H9 (cell line): ENCODE measurements at regions not wholly inside any gene's neighbourhood (a gene's known extent, or its start where the extent isn't known, plus 50 kb on each side); places are given as distances from the start of the nearest gene placed in this dataset.

Experiments used
- DNase-seq: peaks from one replicate; pipeline ENCODE4 v3.0.0-alpha.2; 2017
- H2AFZ ChIP-seq: one replicate; pipeline ENCODE4 v1.6.1; 2013; ENCODE audit warnings: mild to moderate bottlenecking, low read length, control low read depth, moderate library complexity
- H2AK5ac ChIP-seq: 2 replicates; pipeline ENCODE4 v1.6.1; 2013; ENCODE audit warnings: low read length, control low read depth, mixed read lengths; ENCODE audit not compliant: insufficient read length
- H2BK120ac ChIP-seq: one replicate; pipeline ENCODE4 v1.6.1; 2013; ENCODE audit warnings: low read depth, mild to moderate bottlenecking, low read length, control low read depth, inconsistent platforms; ENCODE audit not compliant: poor library complexity, severe bottlenecking
- H2BK12ac ChIP-seq: 2 replicates; pipeline ENCODE4 v1.6.1; 2013; ENCODE audit warnings: low read length, control low read depth, mixed read lengths, low read depth; ENCODE audit not compliant: insufficient read length
- H2BK15ac ChIP-seq: 2 replicates; pipeline ENCODE4 v1.6.1; 2013; ENCODE audit warnings: low read depth, low read length, control low read depth
- H2BK20ac ChIP-seq: one replicate; pipeline ENCODE4 v1.6.1; 2013; ENCODE audit warnings: low read depth, mild to moderate bottlenecking, low read length, control low read depth, inconsistent platforms; ENCODE audit not compliant: poor library complexity, severe bottlenecking
- H2BK5ac ChIP-seq: 2 replicates; pipeline ENCODE4 v1.6.1; 2013; ENCODE audit warnings: low read length, control low read depth, mixed read lengths; ENCODE audit not compliant: insufficient read length
- H3K14ac ChIP-seq: 2 replicates; pipeline ENCODE4 v1.6.1; 2013; ENCODE audit warnings: low read length, control low read depth; ENCODE audit not compliant: insufficient read depth
- H3K18ac ChIP-seq: 2 replicates; pipeline ENCODE4 v1.6.1; 2013; ENCODE audit warnings: low read depth, mild to moderate bottlenecking, mixed read lengths, low read length, control low read depth; ENCODE audit not compliant: insufficient read length
- H3K23ac ChIP-seq: 2 replicates; pipeline ENCODE4 v1.6.1; 2013; ENCODE audit warnings: low read length, control low read depth, mixed read lengths, low read depth; ENCODE audit not compliant: insufficient read length
- H3K23me2 ChIP-seq: 2 replicates; pipeline ENCODE4 v1.6.1; 2013; ENCODE audit warnings: low read depth, mild to moderate bottlenecking, mixed read lengths, low read length, control low read depth; ENCODE audit not compliant: insufficient read length, poor library complexity, severe bottlenecking
- H3K27ac ChIP-seq: 2 replicates; pipeline ENCODE4 v1.5.1; 2013; ENCODE audit warnings: low read length, control low read depth, mixed read lengths, low read depth; ENCODE audit not compliant: insufficient read length
- H3K27me3 ChIP-seq: 2 replicates; pipeline ENCODE4 v1.6.1; 2013; ENCODE audit warnings: low read length, control low read depth, inconsistent platforms; ENCODE audit not compliant: insufficient read depth
- H3K4ac ChIP-seq: 2 replicates; pipeline ENCODE4 v1.6.1; 2013; ENCODE audit warnings: low read depth, mild to moderate bottlenecking, control low read depth, inconsistent platforms, low read length, moderate library complexity
- H3K4me1 ChIP-seq: 2 replicates; pipeline ENCODE4 v1.6.1; 2013; ENCODE audit warnings: low read length, control low read depth, inconsistent platforms; ENCODE audit not compliant: insufficient read depth
- H3K4me2 ChIP-seq: 2 replicates; pipeline ENCODE4 v1.6.1; 2013; ENCODE audit warnings: low read length, control low read depth, mixed read lengths; ENCODE audit not compliant: insufficient read length, insufficient read depth
- H3K56ac ChIP-seq: 2 replicates; pipeline ENCODE4 v1.6.1; 2013; ENCODE audit warnings: low read depth, mild to moderate bottlenecking, mixed read lengths, low read length, control low read depth; ENCODE audit not compliant: insufficient read length
- H3K79me1 ChIP-seq: 2 replicates; pipeline ENCODE4 v1.6.1; 2013; ENCODE audit warnings: low read depth, mild to moderate bottlenecking, moderate library complexity, low read length, control low read depth, inconsistent platforms; ENCODE audit not compliant: insufficient read depth, poor library complexity, severe bottlenecking
- H3K79me2 ChIP-seq: 2 replicates; pipeline ENCODE4 v1.6.1; 2013; ENCODE audit warnings: low read length, control low read depth, inconsistent platforms; ENCODE audit not compliant: insufficient read depth
- H3K9ac ChIP-seq: 2 replicates; pipeline ENCODE4 v1.6.1; 2013; ENCODE audit warnings: low read length, control low read depth, mixed read lengths; ENCODE audit not compliant: insufficient read length; ENCODE audit errors: extremely low read depth
- H3K9me3 ChIP-seq: one replicate; pipeline ENCODE4 v1.6.1; 2013; ENCODE audit warnings: low read depth, low read length, inconsistent platforms; ENCODE audit not compliant: control insufficient read depth
- H3T11ph ChIP-seq: one replicate; pipeline ENCODE4 v1.6.1; 2013; ENCODE audit warnings: mild to moderate bottlenecking, low read length, control low read depth, inconsistent platforms
- H4K20me1 ChIP-seq: one replicate; pipeline ENCODE4 v1.6.1; 2013; ENCODE audit not compliant: control insufficient read depth, insufficient read length, insufficient read depth
- H4K5ac ChIP-seq: 2 replicates; pipeline ENCODE4 v1.6.1; 2013; ENCODE audit warnings: low read depth, mild to moderate bottlenecking, mixed read lengths, low read length, control low read depth; ENCODE audit not compliant: insufficient read length
- H4K8ac ChIP-seq: replicated peaks from 2 replicates; pipeline ENCODE4 v1.6.1; 2013; ENCODE audit warnings: low read length, control low read depth, mixed read lengths, low read depth; ENCODE audit not compliant: insufficient read length
- H4K91ac ChIP-seq: 2 replicates; pipeline ENCODE4 v1.6.1; 2013; ENCODE audit warnings: low read depth, mild to moderate bottlenecking, moderate library complexity, mixed read lengths, low read length, control low read depth; ENCODE audit not compliant: insufficient read length
- H3K27ac Mint-ChIP-seq, 3 experiments: 2 replicates in 2 of 3; 3 replicates in 1 of 3; pipeline ENCODE4 v1.8.0; 2020 to 2021; ENCODE audit warnings: mixed read lengths in 3 of 3, mild to moderate bottlenecking in 1 of 3, moderate library complexity in 1 of 3
- H3K27me3 Mint-ChIP-seq: 2 replicates; pipeline ENCODE4 v1.8.0; 2021; ENCODE audit warnings: low read depth, mild to moderate bottlenecking, moderate library complexity, mixed read lengths
- H3K36me3 Mint-ChIP-seq, 3 experiments: 2 replicates in 2 of 3; 3 replicates in 1 of 3; pipeline ENCODE4 v1.8.0; 2020 to 2021; ENCODE audit warnings: low read depth in 3 of 3, mixed read lengths in 3 of 3; ENCODE audit not compliant: insufficient read depth in 1 of 3
- H3K4me1 Mint-ChIP-seq, 2 experiments: 2 replicates each; pipeline ENCODE4 v1.8.0; 2020; ENCODE audit warnings: mixed read lengths in 2 of 2
- H3K4me3 Mint-ChIP-seq, 2 experiments: 2 replicates in 1 of 2; 3 replicates in 1 of 2; pipeline ENCODE4 v1.8.0; 2020 to 2021; ENCODE audit warnings: mild to moderate bottlenecking in 2 of 2, mixed read lengths in 2 of 2, moderate library complexity in 1 of 2
- H3K9me3 Mint-ChIP-seq, 2 experiments: 2 replicates in 1 of 2; 3 replicates in 1 of 2; pipeline ENCODE4 v1.8.0; 2020; ENCODE audit warnings: mild to moderate bottlenecking in 2 of 2, mixed read lengths in 2 of 2, moderate library complexity in 1 of 2
- CTCF ChIP-seq: fragments of 200-600 bp; sonication (generic); conservative IDR thresholded peaks from 3 replicates; pipeline ENCODE4 v1.8.0; 2021; ENCODE audit warnings: antibody characterized with exemption, mild to moderate bottlenecking
- WGBS: extraction: QIAGEN DNeasy Blood & Tissue Kit; methylation state at CpG from one replicate; pipeline ENCODE4 v1.1.7; 2013; ENCODE audit warnings: missing lambda C conversion rate, low lambda C conversion rate, mixed read lengths; ENCODE audit not compliant: insufficient read length; ENCODE audit errors: extremely low coverage; 5-methylcytosine and 5-hydroxymethylcytosine counted together

GRCh38 chr14:65214741-65215140 is 112.4 kb upstream of the MAX start:
- H3K27ac ChIP-seq: no peak overlapping the region
- H3K27ac Mint-ChIP-seq: 0 out of 7 replicates have a peak overlapping the region, but pooled peaks of 1 of the 3 experiments have one; percentile 9
- H3K36me3 Mint-ChIP-seq: peaks cover 0 to 7% (median 2%) of the 10 kb centered on the region in 3 experiments; a peak in 3 of 7 replicates

More at GRCh38 chr14:65214741-65215140, 112.4 kb upstream of the MAX start:
- no peaks in the 10 kb centered on the region for H3K79me2 ChIP-seq
- no peak overlapping the region for H3K9ac ChIP-seq
- no peak overlapping the region for H2AK5ac ChIP-seq
- Mint-ChIP-seq H3K9me3 (peaks cover 0 to 5% of the 10 kb centered on the region in 2 experiments; a peak in 1 of 5 replicates), H3K27me3 (peaks cover 2% of the 10 kb centered on the region; the same call in 1 of the 2 replicates), H3K4me1 (peaks cover 18 to 19% of the 10 kb centered on the region in 2 experiments), H3K4me3 (no peak overlapping the region)
- no peak overlapping the region for H4K5ac ChIP-seq
- H4K20me1 ChIP-seq: no peaks in the 10 kb centered on the region
- no peak overlapping the region for H3T11ph ChIP-seq
- H2AFZ ChIP-seq: no peak overlapping the region
- H3K79me1 ChIP-seq: no peaks in the 10 kb centered on the region
- no peak for DNase-seq
- no peak overlapping the region for H2BK20ac ChIP-seq
- H3K9me3 ChIP-seq: no peaks in the 10 kb centered on the region
- H4K8ac ChIP-seq: no peak overlapping the region
- H3K4ac ChIP-seq: no peak overlapping the region
- no peaks in the 10 kb centered on the region for H3K23me2 ChIP-seq
- no peak overlapping the region for H4K91ac ChIP-seq
- H3K23ac ChIP-seq: no peak overlapping the region
- H3K27me3 ChIP-seq: no peaks in the 10 kb centered on the region
- H2BK12ac ChIP-seq: no peak overlapping the region
- H2BK5ac ChIP-seq: no peak overlapping the region
- WGBS: no CpG with 5 or more reads among the region's 2 CpGs
- no peak overlapping the region for H3K14ac ChIP-seq
- H3K56ac ChIP-seq: no peak overlapping the region
- no peak for TF ChIP-seq CTCF
- no peaks in the 10 kb centered on the region for H3K4me1 ChIP-seq
- no peak overlapping the region for H2BK120ac ChIP-seq
- H2BK15ac ChIP-seq: no peak overlapping the region
- no peak overlapping the region for H3K18ac ChIP-seq
- H3K4me2 ChIP-seq: no peak overlapping the region
